GM12873 (cell line): ENCODE measurements at regions not wholly inside any gene's neighbourhood (a gene's known extent, or its start where the extent isn't known, plus 50 kb on each side); places are given as distances from the start of the nearest gene placed in this dataset.
A peak's percentile ranks its signal among the peaks of the same experiment; 100 is the strongest.

ENCODE experiments used
- TF ChIP-seq, protein P1 (sequence below): IDR thresholded peaks from 2 replicates; pipeline ENCODE4 v1.5.1; 2012; ENCODE audit warnings: low read depth, mild to moderate bottlenecking, moderate library complexity, low read length, control low read depth; ENCODE audit not compliant: insufficient read depth; ENCODE audit errors: missing control alignments

GRCh38 chr22:25332386-25332785 is 112.9 kb downstream of the CRYBB2 start:
- TF ChIP-seq, protein P1, sequence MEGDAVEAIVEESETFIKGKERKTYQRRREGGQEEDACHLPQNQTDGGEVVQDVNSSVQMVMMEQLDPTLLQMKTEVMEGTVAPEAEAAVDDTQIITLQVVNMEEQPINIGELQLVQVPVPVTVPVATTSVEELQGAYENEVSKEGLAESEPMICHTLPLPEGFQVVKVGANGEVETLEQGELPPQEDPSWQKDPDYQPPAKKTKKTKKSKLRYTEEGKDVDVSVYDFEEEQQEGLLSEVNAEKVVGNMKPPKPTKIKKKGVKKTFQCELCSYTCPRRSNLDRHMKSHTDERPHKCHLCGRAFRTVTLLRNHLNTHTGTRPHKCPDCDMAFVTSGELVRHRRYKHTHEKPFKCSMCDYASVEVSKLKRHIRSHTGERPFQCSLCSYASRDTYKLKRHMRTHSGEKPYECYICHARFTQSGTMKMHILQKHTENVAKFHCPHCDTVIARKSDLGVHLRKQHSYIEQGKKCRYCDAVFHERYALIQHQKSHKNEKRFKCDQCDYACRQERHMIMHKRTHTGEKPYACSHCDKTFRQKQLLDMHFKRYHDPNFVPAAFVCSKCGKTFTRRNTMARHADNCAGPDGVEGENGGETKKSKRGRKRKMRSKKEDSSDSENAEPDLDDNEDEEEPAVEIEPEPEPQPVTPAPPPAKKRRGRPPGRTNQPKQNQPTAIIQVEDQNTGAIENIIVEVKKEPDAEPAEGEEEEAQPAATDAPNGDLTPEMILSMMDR = no peak

- TF ChIP-seq, protein P1 = peak; percentile 83
These were observed 114.7 kb downstream of the CRYBB2 start for GRCh38 chr22:25334162-25334490.

- TF ChIP-seq, protein P1 = no peak
These were observed 127.7 kb downstream of the CRYBB2 start for GRCh38 chr22:25346859-25347751.

- TF ChIP-seq, protein P1 = no peak
These were observed 128.3 kb downstream of the CRYBB2 start for GRCh38 chr22:25347752-25348102.

- TF ChIP-seq, protein P1 = no peak
These were observed 129.0 kb downstream of the CRYBB2 start for GRCh38 chr22:25348391-25348790.

DNA sequence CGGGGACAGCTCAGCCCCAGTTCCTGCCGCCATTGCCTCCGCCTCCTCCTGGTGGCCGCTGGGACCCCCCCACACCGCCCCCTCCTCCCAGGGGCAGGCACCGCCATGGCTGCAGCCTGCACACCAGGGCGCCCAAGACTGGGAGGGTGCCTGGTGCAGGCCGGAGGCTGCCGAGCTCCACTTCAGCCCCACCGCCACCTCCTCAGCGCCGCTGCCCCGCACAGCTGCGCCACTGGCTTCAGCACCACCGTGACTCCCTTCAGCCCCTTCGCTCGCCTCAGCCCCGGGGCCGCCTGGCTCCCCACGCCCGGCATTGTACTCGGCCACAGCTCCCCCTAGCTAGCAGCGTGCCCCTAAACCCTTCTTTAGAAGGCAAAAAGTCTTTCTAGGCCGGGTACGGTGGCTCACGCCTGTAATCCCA is 131.1 kb downstream of the CRYBB2 start:
- TF ChIP-seq, protein P1 = no peak

- TF ChIP-seq, protein P1 = no peak
These were observed 132.3 kb downstream of the CRYBB2 start for GRCh38 chr22:25351631-25352293.
